IMR-90 (cell line): ENCODE measurements at regions not wholly inside any gene's neighbourhood (a gene's known extent, or its start where the extent isn't known, plus 50 kb on each side); places are given as distances from the start of the nearest gene placed in this dataset.

Experiments used
- ATAC-seq: fragments of 200-7000 bp; cut with Tn5 transposase; 2 replicates; pipeline ENCODE4 v1.9.1; 2020; ENCODE audit warnings: low read depth, mild to moderate bottlenecking, moderate library complexity
- BruUV-seq: library from RNA; stranded (reverse); fragments of 400-500 nt; replicated peaks from 2 replicates; lab custom pipeline; 2021; lab: Mats Ljungman, UMichigan
- CTCF ChIA-PET: fragments of 300-600 bp; formaldehyde crosslinking; extraction: SDS; loops from one replicate; lab custom pipeline; 2021; ENCODE audit warnings: antibody characterized with exemption; lab: Yijun Ruan, JAX
- POLR2A ChIA-PET: fragments of 300-600 bp; sonication (Branson Sonifier 250); formaldehyde crosslinking; loops from one replicate; lab custom pipeline; 2022; ENCODE audit warnings: antibody characterized with exemption; ENCODE audit not compliant: unreplicated experiment; lab: Charles Lee
- DNase-seq: peaks from one replicate; pipeline ENCODE4 v3.0.0; 2013
- H2AFZ ChIP-seq: replicated peaks from 2 replicates; pipeline ENCODE3; 2013; ENCODE audit warnings: low read length, mild to moderate bottlenecking; ENCODE audit not compliant: poor library complexity
- H2AK5ac ChIP-seq: 2 replicates; pipeline ENCODE4 v1.6.1; 2013; ENCODE audit warnings: low read depth, low read length, inconsistent platforms
- H2AK9ac ChIP-seq: replicated peaks from 2 replicates; pipeline ENCODE3; 2013; ENCODE audit warnings: mild to moderate bottlenecking, low read depth, low read length, moderate library complexity; ENCODE audit not compliant: poor library complexity
- H2BK120ac ChIP-seq: 2 replicates; pipeline ENCODE4 v1.6.1; 2013; ENCODE audit warnings: low read depth, low read length, inconsistent platforms
- H2BK15ac ChIP-seq: 3 replicates; pipeline ENCODE4 v1.6.1; 2013; ENCODE audit warnings: low read depth, low read length, inconsistent platforms
- H2BK20ac ChIP-seq: 2 replicates; pipeline ENCODE4 v1.6.1; 2013; ENCODE audit warnings: low read depth, mild to moderate bottlenecking, inconsistent platforms, low read length, moderate library complexity
- H2BK5ac ChIP-seq: 2 replicates; pipeline ENCODE4 v1.6.1; 2013; ENCODE audit warnings: mild to moderate bottlenecking, low read depth, low read length, inconsistent platforms; ENCODE audit not compliant: poor library complexity, severe bottlenecking
- H3K14ac ChIP-seq: replicated peaks from 2 replicates; pipeline ENCODE4 v1.6.1; 2013; ENCODE audit warnings: low read depth, low read length, inconsistent platforms
- H3K18ac ChIP-seq: 2 replicates; pipeline ENCODE4 v1.6.1; 2013; ENCODE audit warnings: low read depth, low read length, control low read depth
- H3K23ac ChIP-seq: 2 replicates; pipeline ENCODE4 v1.6.1; 2013; ENCODE audit warnings: low read depth, low read length, inconsistent platforms
- H3K27ac ChIP-seq: 2 replicates; pipeline ENCODE4 v1.5.1; 2013; ENCODE audit warnings: mild to moderate bottlenecking, control low read depth, low read length; ENCODE audit not compliant: insufficient read depth
- H3K27me3 ChIP-seq: 2 replicates; pipeline ENCODE4 v1.6.1; 2013; ENCODE audit warnings: low read length; ENCODE audit not compliant: control insufficient read depth, insufficient read depth
- H3K36me3 ChIP-seq: 2 replicates; pipeline ENCODE4 v1.6.1; 2013; ENCODE audit warnings: low read length, mixed read lengths; ENCODE audit not compliant: control insufficient read depth, insufficient read depth
- H3K4ac ChIP-seq: 2 replicates; pipeline ENCODE4 v1.6.1; 2013; ENCODE audit warnings: low read depth, low read length, inconsistent platforms
- H3K4me1 ChIP-seq: 2 replicates; pipeline ENCODE4 v1.6.1; 2013; ENCODE audit warnings: low read length, mixed read lengths; ENCODE audit not compliant: control insufficient read depth, insufficient read depth
- H3K4me2 ChIP-seq: 2 replicates; pipeline ENCODE4 v1.6.1; 2013; ENCODE audit warnings: low read depth, mild to moderate bottlenecking, control low read depth, low read length, moderate library complexity
- H3K4me3 ChIP-seq: 2 replicates; pipeline ENCODE4 v1.5.1; 2013; ENCODE audit warnings: low read depth, mild to moderate bottlenecking, control low read depth, low read length, moderate library complexity; ENCODE audit not compliant: insufficient read depth
- H3K56ac ChIP-seq: 2 replicates; pipeline ENCODE4 v1.6.1; 2013; ENCODE audit warnings: low read length, inconsistent platforms; ENCODE audit not compliant: insufficient read depth; ENCODE audit errors: extremely low read depth
- H3K79me1 ChIP-seq, 2 experiments: 2 replicates each; pipeline ENCODE4 v1.6.1; 2013; ENCODE audit warnings: low read length in 2 of 2, inconsistent platforms in 1 of 2, low read depth in 1 of 2
- H3K9ac ChIP-seq: 2 replicates; pipeline ENCODE4 v1.6.1; 2013; ENCODE audit warnings: low read depth, low read length, control low read depth
- H3K9me1 ChIP-seq: 2 replicates; pipeline ENCODE4 v1.6.1; 2013; ENCODE audit warnings: low read length, inconsistent platforms; ENCODE audit not compliant: insufficient read depth
- H3K9me3 ChIP-seq: 2 replicates; pipeline ENCODE4 v1.6.1; 2013; ENCODE audit warnings: low read length; ENCODE audit not compliant: control insufficient read depth, insufficient read depth
- H4K20me1 ChIP-seq: 2 replicates; pipeline ENCODE4 v1.6.1; 2013; ENCODE audit warnings: low read length, inconsistent platforms; ENCODE audit not compliant: insufficient read depth
- H4K5ac ChIP-seq: 2 replicates; pipeline ENCODE4 v1.6.1; 2013; ENCODE audit warnings: mild to moderate bottlenecking, low read depth, low read length, control low read depth
- H4K8ac ChIP-seq, 2 experiments: 2 replicates each; pipeline ENCODE4 v1.6.1; 2013; ENCODE audit warnings: low read depth in 2 of 2, low read length in 2 of 2, control low read depth in 1 of 2, inconsistent platforms in 1 of 2
- H4K91ac ChIP-seq: 2 replicates; pipeline ENCODE4 v1.6.1; 2013; ENCODE audit warnings: low read depth, low read length, inconsistent platforms; ENCODE audit not compliant: insufficient read depth
- CHD1 ChIP-seq: IDR thresholded peaks from 2 replicates; pipeline ENCODE4 v1.6.1; 2012; ENCODE audit warnings: low read depth, low read length, improper control_type of control experiment
- MXI1 ChIP-seq: IDR thresholded peaks from 2 replicates; pipeline ENCODE4 v1.6.1; 2012; ENCODE audit warnings: low read depth, mild to moderate bottlenecking, low read length, moderate library complexity, borderline replicate concordance
- NFE2L2 ChIP-seq: fragments of 150-350 bp; IDR thresholded peaks from 2 replicates; pipeline ENCODE4 v1.6.1; 2016; ENCODE audit warnings: low read depth, mild to moderate bottlenecking, low read length
- POLR2A ChIP-seq: IDR thresholded peaks from 2 replicates; pipeline ENCODE4 v1.6.1; 2012; ENCODE audit warnings: mild to moderate bottlenecking, low read depth, low read length
- RCOR1 ChIP-seq: IDR thresholded peaks from 2 replicates; pipeline ENCODE4 v1.6.1; 2012; ENCODE audit warnings: mild to moderate bottlenecking, low read length, improper control_type of control experiment; ENCODE audit not compliant: insufficient replicate concordance
- RFX5 ChIP-seq: IDR thresholded peaks from 2 replicates; pipeline ENCODE4 v1.8.0; 2012; ENCODE audit warnings: low read depth, mild to moderate bottlenecking, low read length, moderate library complexity
- WGBS, 2 experiments: methylation state at CpG; one replicate each; pipeline versions ENCODE4 v1.1.5 to v1.1.7; 2013; ENCODE audit warnings: missing lambda C conversion rate in 2 of 2; ENCODE audit not compliant: insufficient read length in 1 of 2; ENCODE audit errors: extremely low coverage in 2 of 2; 5-methylcytosine and 5-hydroxymethylcytosine counted together
- dilution Hi-C: fragments of 300-500 bp; cut with HindIII; formaldehyde crosslinking; loops from one replicate; pipeline ENCODE4 v1.14.3; 2018; ENCODE audit warnings: low sequenced_read_pairs; ENCODE audit not compliant: unreplicated experiment
- in situ Hi-C: fragments of 300-500 bp; cut with MboI; formaldehyde crosslinking; loops from 3 replicates; pipeline ENCODE4 v1.14.3; 2019; ENCODE audit warnings: low sequenced_read_pairs, inconsistent platforms, mixed read lengths
- intact Hi-C: fragments of 100-400 bp; cut with micrococcal nuclease; formaldehyde crosslinking; loops from 2 replicates; pipeline ENCODE4 v1.10.0; 2022
- TF ChIP-seq, protein P1 (sequence below): fragments of 150-350 bp; IDR thresholded peaks from 2 replicates; pipeline ENCODE4 v1.6.1; 2017; ENCODE audit warnings: mild to moderate bottlenecking, antibody characterized with exemption, low read length, low read depth
- TF ChIP-seq, protein P2 (sequence below): conservative IDR thresholded peaks from 2 replicates; pipeline ENCODE4 v1.5.1; 2012; ENCODE audit warnings: mild to moderate bottlenecking, low read depth, low read length, improper control_type of control experiment

DNA sequence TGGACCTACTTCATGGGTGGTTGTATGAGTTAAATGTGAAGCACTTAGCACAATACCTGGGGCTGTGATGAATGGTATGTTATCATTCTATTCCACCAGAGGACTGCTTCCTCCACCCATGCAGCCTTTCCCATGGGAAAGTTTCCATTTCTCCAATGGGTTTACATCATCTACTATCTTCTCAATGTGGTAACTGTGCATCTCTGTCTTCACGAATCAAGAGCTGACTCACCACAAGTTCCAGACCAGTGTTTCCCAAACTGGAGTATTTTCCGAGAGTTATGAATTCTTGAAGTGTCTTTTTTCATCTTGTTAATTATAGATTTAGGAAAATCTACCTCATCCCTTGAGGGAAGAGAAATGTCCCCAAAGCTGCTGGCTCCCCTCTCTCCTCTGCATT, 182.8 kb downstream of the UNC5CL start:
- H3K18ac ChIP-seq: no peak overlapping the region
- ChIA-PET POLR2A (no interaction called here), CTCF (no interaction called here)
- no peak overlapping the region for H3K4me3 ChIP-seq
- dilution Hi-C loops: no loop called here
- H2AK9ac ChIP-seq: no peak overlapping the region
- H3K27me3 ChIP-seq: no peaks in the 10 kb centered on the region
- no peaks in the 10 kb centered on the region for H4K20me1 ChIP-seq
- intact Hi-C loops: no loop called here
- ATAC-seq: no peak
- H2BK5ac ChIP-seq: no peak overlapping the region
- no peaks in the 10 kb centered on the region for H3K36me3 ChIP-seq
- H3K4me2 ChIP-seq: no peak overlapping the region
- H3K4me1 ChIP-seq: no peaks in the 10 kb centered on the region
- no CpG with 5 or more reads among the region's 2 CpGs for WGBS, 2 experiments
- H3K9ac ChIP-seq: no peak overlapping the region
- no peak overlapping the region for H3K23ac ChIP-seq
- H3K27ac ChIP-seq: no peak overlapping the region
- H3K9me3 ChIP-seq: no peaks in the 10 kb centered on the region
- TF ChIP-seq NFE2L2 (no peak), RFX5 (no peak), CHD1 (no peak), RCOR1 (no peak), POLR2A (no peak), MXI1 (no peak)
- TF ChIP-seq, protein P1, sequence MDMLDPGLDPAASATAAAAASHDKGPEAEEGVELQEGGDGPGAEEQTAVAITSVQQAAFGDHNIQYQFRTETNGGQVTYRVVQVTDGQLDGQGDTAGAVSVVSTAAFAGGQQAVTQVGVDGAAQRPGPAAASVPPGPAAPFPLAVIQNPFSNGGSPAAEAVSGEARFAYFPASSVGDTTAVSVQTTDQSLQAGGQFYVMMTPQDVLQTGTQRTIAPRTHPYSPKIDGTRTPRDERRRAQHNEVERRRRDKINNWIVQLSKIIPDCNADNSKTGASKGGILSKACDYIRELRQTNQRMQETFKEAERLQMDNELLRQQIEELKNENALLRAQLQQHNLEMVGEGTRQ: no peak
- TF ChIP-seq, protein P2, sequence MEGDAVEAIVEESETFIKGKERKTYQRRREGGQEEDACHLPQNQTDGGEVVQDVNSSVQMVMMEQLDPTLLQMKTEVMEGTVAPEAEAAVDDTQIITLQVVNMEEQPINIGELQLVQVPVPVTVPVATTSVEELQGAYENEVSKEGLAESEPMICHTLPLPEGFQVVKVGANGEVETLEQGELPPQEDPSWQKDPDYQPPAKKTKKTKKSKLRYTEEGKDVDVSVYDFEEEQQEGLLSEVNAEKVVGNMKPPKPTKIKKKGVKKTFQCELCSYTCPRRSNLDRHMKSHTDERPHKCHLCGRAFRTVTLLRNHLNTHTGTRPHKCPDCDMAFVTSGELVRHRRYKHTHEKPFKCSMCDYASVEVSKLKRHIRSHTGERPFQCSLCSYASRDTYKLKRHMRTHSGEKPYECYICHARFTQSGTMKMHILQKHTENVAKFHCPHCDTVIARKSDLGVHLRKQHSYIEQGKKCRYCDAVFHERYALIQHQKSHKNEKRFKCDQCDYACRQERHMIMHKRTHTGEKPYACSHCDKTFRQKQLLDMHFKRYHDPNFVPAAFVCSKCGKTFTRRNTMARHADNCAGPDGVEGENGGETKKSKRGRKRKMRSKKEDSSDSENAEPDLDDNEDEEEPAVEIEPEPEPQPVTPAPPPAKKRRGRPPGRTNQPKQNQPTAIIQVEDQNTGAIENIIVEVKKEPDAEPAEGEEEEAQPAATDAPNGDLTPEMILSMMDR: no peak
- no peak overlapping the region for H2AFZ ChIP-seq
- no TSS peak for BruUV-seq
- H2BK20ac ChIP-seq: no peak overlapping the region
- H2BK120ac ChIP-seq: no peak overlapping the region
- H4K8ac ChIP-seq: no peak overlapping the region
- H2BK15ac ChIP-seq: no peak overlapping the region
- no peak overlapping the region for H3K4ac ChIP-seq
- no peak overlapping the region for H3K14ac ChIP-seq
- no peak overlapping the region for H2AK5ac ChIP-seq
- H4K91ac ChIP-seq: no peak overlapping the region
- DNase-seq: no peak
- no peak overlapping the region for H3K56ac ChIP-seq
- in situ Hi-C loops: no loop called here
- H3K9me1 ChIP-seq: no peaks in the 10 kb centered on the region
- H3K79me1 ChIP-seq: no peaks in the 10 kb centered on the region
- H4K5ac ChIP-seq: no peak overlapping the region
